Stimulated activated CD4-positive, alpha-beta T cell treated with anti-CD3 and anti-CD28 coated beads, TNF-alpha, amount 100 ng/mL, for 4 hours (primary cell): ENCODE measurements at regions not wholly inside any gene's neighbourhood (a gene's known extent, or its start where the extent isn't known, plus 50 kb on each side); places are given as distances from the start of the nearest gene placed in this dataset.

Experiments used
- DNase-seq, 3 experiments: peaks; one replicate each; pipeline ENCODE4 v3.0.0-alpha.2; 2020; ENCODE audit warnings: low read depth in 3 of 3

GRCh38 chr3:68163062-68163461, 508.6 kb upstream of the SUCLG2 start:
- no peak for DNase-seq

- DNase-seq = no peak
Observed at GRCh38 chr3:68162644-68163043, 508.2 kb upstream of the SUCLG2 start.

GRCh38 chr3:68151359-68151758, 496.9 kb upstream of the SUCLG2 start:
- no peak for DNase-seq

- no peak for DNase-seq
Observed at GRCh38 chr3:68148447-68148846, 494.0 kb upstream of the SUCLG2 start.

GRCh38 chr3:68142441-68142840, 488.0 kb upstream of the SUCLG2 start:
- DNase-seq = no peak

GRCh38 chr3:68139897-68140296, 485.5 kb upstream of the SUCLG2 start:
- DNase-seq = no peak

- no peak for DNase-seq
Observed at GRCh38 chr3:68136411-68136810, 482.0 kb upstream of the SUCLG2 start.

- no peak for DNase-seq
Observed at GRCh38 chr3:68135067-68135466, 480.7 kb upstream of the SUCLG2 start.

- no peak for DNase-seq
Observed at GRCh38 chr3:68129065-68129464, 474.7 kb upstream of the SUCLG2 start.

- no peak for DNase-seq
Observed at GRCh38 chr3:68123231-68123630, 468.8 kb upstream of the SUCLG2 start.

- DNase-seq = no peak
Observed at GRCh38 chr3:68121287-68121686, 466.9 kb upstream of the SUCLG2 start.

GRCh38 chr3:68116580-68116979, 462.2 kb upstream of the SUCLG2 start:
- DNase-seq = no peak

GRCh38 chr3:68103811-68104210, 449.4 kb upstream of the SUCLG2 start:
- no peak for DNase-seq

- no peak for DNase-seq
Observed at GRCh38 chr3:68090571-68090970, 436.2 kb upstream of the SUCLG2 start.

GRCh38 chr3:68089572-68090011, 435.2 kb upstream of the SUCLG2 start:
- no peak for DNase-seq

- DNase-seq = no peak
Observed at GRCh38 chr3:68088636-68089035, 434.2 kb upstream of the SUCLG2 start.

GRCh38 chr3:68088216-68088615, 433.8 kb upstream of the SUCLG2 start:
- peak in 2 of 3 experiments; percentile 13 to 29 for DNase-seq

GRCh38 chr3:68072062-68072461, 417.6 kb upstream of the SUCLG2 start:
- DNase-seq = no peak

- no peak for DNase-seq
Observed at GRCh38 chr3:68070186-68070585, 415.8 kb upstream of the SUCLG2 start.

GRCh38 chr3:68067314-68067713, 412.9 kb upstream of the SUCLG2 start:
- DNase-seq = no peak

GRCh38 chr3:68062926-68063325, 408.5 kb upstream of the SUCLG2 start:
- DNase-seq = no peak

- DNase-seq = no peak
Observed at GRCh38 chr3:68060910-68061309, 406.5 kb upstream of the SUCLG2 start.

- no peak for DNase-seq
Observed at GRCh38 chr3:68060191-68060590, 405.8 kb upstream of the SUCLG2 start.

- no peak for DNase-seq
Observed at GRCh38 chr3:68059628-68060152, 405.3 kb upstream of the SUCLG2 start.
